Lung (tissue), 11 donors: ENCODE measurements at regions not wholly inside any gene's neighbourhood (a gene's known extent, or its start where the extent isn't known, plus 50 kb on each side); places are given as distances from the start of the nearest gene placed in this dataset.

ENCODE experiments used
- ATAC-seq: fragments of 200-7000 bp; cut with Tn5 transposase; one replicate; pipeline ENCODE4 v1.9.1; 2020; ENCODE audit warnings: moderate number of reproducible peaks; ENCODE audit not compliant: insufficient read depth, low FRiP score
- DNase-seq, 3 donors: peaks; one replicate each; pipeline ENCODE4 v3.0.0-alpha.2; 2013 to 2017
- H3K27ac ChIP-seq, 2 donors: one replicate each; pipeline ENCODE4 v1.5.1; 2013; ENCODE audit warnings: mild to moderate bottlenecking in 2 of 2, moderate library complexity in 2 of 2, control low read depth in 1 of 2, inconsistent platforms in 1 of 2, low read depth in 1 of 2, low read length in 1 of 2
- H3K27me3 ChIP-seq, 3 donors: one replicate each; pipeline ENCODE4 v1.5.1; 2013; ENCODE audit warnings: low read length in 2 of 3; ENCODE audit not compliant: control insufficient read depth in 3 of 3, insufficient read depth in 3 of 3
- H3K36me3 ChIP-seq, 4 donors: one replicate each; pipeline ENCODE4 v1.5.1; 2013; ENCODE audit warnings: low read length in 4 of 4, mild to moderate bottlenecking in 1 of 4, moderate library complexity in 1 of 4; ENCODE audit not compliant: control insufficient read depth in 4 of 4, insufficient read depth in 4 of 4
- H3K4me1 ChIP-seq, 5 donors: one replicate each; pipeline ENCODE4 v1.5.1; 2013; ENCODE audit warnings: low read length in 5 of 5, mild to moderate bottlenecking in 2 of 5, moderate library complexity in 1 of 5; ENCODE audit not compliant: control insufficient read depth in 5 of 5, insufficient read depth in 5 of 5
- H3K4me3 ChIP-seq: one replicate; pipeline ENCODE4 v1.5.1; 2013; ENCODE audit warnings: mild to moderate bottlenecking, control low read depth, moderate library complexity
- H3K9ac ChIP-seq, 2 donors: one replicate each; pipeline ENCODE4 v1.5.1; 2013; ENCODE audit warnings: low read length in 2 of 2, control low read depth in 1 of 2; ENCODE audit not compliant: insufficient read depth in 1 of 2
- H3K9me3 ChIP-seq, 4 donors: one replicate each; pipeline ENCODE4 v1.5.1; 2013; ENCODE audit warnings: low read length in 3 of 4, mild to moderate bottlenecking in 1 of 4, moderate library complexity in 1 of 4; ENCODE audit not compliant: control insufficient read depth in 4 of 4, insufficient read depth in 3 of 4
- WGBS, 2 donors: extraction: QIAGEN DNeasy Blood & Tissue Kit; methylation state at CpG; one replicate each; pipeline ENCODE4 v1.1.7; 2013; 5-methylcytosine and 5-hydroxymethylcytosine counted together
- TF ChIP-seq, protein P1 (sequence below): IDR thresholded peaks from 2 replicates; pipeline ENCODE4 v1.5.1; 2012; ENCODE audit warnings: mild to moderate bottlenecking; ENCODE audit errors: control extremely low read depth, extremely low read depth
- donor health status: control.
- donor health status: control.
- donor health status: Bipolar disorder and iron deficiency.
- donor health status: healthy.
- donor health status: DM: yes; HTN: yes; CAD: no.

DNA sequence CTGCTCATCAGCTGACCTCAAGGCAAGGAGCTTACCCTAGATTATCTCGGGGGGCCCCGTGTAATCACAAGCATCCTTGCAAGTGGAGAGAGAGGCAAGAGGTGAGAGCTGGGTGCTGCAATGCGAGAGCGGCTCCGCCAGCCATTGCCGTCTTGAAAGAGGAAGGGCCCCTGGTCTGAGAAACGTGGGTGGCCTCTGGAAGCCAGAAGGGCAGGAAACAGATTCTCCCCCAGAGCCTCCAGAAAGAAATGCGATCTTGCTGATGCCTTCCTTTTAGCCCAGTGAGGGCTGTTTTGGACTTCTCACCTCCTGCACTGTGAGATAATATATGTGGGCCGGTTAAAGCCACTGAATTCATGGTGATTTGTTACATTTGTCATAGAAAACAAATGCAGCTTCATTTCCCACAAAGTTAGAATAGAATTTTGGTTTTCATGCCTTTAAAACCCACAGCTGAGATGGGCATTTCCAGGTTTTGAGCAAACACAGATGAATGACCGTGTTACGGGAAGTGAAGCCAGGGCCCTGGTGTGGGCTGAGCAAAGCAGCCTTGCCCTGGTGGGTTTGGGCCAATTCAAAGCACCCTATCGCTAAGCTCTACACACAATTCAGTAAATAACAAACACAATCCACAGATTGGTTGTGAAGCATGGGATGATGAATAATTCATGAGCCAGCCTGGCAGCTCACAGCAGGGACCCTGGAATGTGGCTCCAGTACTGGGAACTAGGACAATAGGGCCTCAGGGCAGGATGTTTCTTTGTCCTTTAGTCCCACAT lies 319.9 kb upstream of the HS6ST1 start:
- H3K4me1 ChIP-seq: peaks cover 0 to 13% (median 0%) of the 10 kb centered on the region in 5 donors
- no peak for ATAC-seq
- no peak overlapping the region for H3K27ac ChIP-seq
- H3K27me3 ChIP-seq: no peaks in the 10 kb centered on the region
- DNase-seq: peak; percentile 48 to 57 (median 56)
- H3K4me3 ChIP-seq: no peak overlapping the region
- H3K9ac ChIP-seq: no peak overlapping the region
- no peaks in the 10 kb centered on the region for H3K36me3 ChIP-seq
- 36 to 61% methylated on average over 12 of the region's 12 CpGs for WGBS, 2 donors
- TF ChIP-seq, protein P1, sequence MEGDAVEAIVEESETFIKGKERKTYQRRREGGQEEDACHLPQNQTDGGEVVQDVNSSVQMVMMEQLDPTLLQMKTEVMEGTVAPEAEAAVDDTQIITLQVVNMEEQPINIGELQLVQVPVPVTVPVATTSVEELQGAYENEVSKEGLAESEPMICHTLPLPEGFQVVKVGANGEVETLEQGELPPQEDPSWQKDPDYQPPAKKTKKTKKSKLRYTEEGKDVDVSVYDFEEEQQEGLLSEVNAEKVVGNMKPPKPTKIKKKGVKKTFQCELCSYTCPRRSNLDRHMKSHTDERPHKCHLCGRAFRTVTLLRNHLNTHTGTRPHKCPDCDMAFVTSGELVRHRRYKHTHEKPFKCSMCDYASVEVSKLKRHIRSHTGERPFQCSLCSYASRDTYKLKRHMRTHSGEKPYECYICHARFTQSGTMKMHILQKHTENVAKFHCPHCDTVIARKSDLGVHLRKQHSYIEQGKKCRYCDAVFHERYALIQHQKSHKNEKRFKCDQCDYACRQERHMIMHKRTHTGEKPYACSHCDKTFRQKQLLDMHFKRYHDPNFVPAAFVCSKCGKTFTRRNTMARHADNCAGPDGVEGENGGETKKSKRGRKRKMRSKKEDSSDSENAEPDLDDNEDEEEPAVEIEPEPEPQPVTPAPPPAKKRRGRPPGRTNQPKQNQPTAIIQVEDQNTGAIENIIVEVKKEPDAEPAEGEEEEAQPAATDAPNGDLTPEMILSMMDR: no peak
- no peaks in the 10 kb centered on the region for H3K9me3 ChIP-seq

DNA sequence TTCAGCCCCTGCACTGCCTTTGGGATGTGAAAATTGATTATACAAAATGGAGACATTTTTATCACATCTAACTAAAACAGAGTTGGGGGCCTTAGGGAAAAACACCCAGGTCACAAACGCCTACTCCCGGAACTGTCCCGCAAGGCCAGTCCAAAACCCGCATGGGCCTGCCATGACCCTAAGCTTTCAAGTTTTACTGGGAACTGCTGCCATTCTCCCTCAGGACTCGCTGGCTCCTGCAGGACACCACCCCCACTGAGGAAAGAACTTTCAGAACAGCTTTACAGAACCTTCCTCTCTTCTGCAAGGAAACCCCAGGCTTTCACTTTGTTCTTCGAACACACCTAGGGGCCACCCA lies 320.4 kb upstream of the HS6ST1 start:
- Histone ChIP-seq H3K4me3 (no peak overlapping the region), H3K36me3 (no peaks in the 10 kb centered on the region), H3K27me3 (no peaks in the 10 kb centered on the region), H3K9ac (no peak overlapping the region), H3K4me1 (peaks cover 0 to 13% (median 0%) of the 10 kb centered on the region in 5 donors), H3K27ac (no peak overlapping the region), H3K9me3 (no peaks in the 10 kb centered on the region)
- WGBS, 2 donors: 95% methylated on average over 6 of the region's 6 CpGs
- no peak for DNase-seq
- TF ChIP-seq, protein P1: no peak
- no peak for ATAC-seq

DNA sequence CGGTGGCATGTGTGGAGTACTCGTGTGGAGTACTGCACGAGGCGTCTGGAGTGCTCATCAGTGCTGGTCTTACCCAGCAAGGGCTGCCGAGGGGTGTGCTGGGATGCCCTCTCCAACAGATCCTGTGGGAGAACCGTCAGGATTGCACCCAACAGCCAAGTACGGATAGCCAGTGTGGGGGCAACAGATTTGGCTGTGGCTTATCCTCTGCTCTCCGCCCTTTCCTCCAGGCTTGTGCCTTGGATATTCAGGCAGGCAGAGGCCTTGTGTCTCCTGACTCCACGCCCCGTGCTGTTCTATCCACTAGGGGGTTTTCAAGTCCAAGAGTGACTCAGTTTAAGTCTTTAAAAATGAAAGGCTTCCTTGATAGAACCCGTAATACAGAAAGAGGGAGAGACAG lies 321.0 kb upstream of the HS6ST1 start:
- WGBS, 2 donors: 90 to 92% methylated on average over 11 of the region's 11 CpGs
- H3K9ac ChIP-seq: no peak overlapping the region
- H3K4me1 ChIP-seq: peaks cover 0 to 13% (median 0%) of the 10 kb centered on the region in 5 donors
- no peaks in the 10 kb centered on the region for H3K9me3 ChIP-seq
- TF ChIP-seq, protein P1: no peak
- no peak for ATAC-seq
- H3K27ac ChIP-seq: no peak overlapping the region
- DNase-seq: no peak
- no peaks in the 10 kb centered on the region for H3K36me3 ChIP-seq
- no peak overlapping the region for H3K4me3 ChIP-seq
- H3K27me3 ChIP-seq: no peaks in the 10 kb centered on the region
